ENCODE measurements at regions not wholly inside any gene's neighbourhood (a gene's known extent, or its start where the extent isn't known, plus 50 kb on each side); places are given as distances from the start of the nearest gene placed in this dataset.

DNA sequence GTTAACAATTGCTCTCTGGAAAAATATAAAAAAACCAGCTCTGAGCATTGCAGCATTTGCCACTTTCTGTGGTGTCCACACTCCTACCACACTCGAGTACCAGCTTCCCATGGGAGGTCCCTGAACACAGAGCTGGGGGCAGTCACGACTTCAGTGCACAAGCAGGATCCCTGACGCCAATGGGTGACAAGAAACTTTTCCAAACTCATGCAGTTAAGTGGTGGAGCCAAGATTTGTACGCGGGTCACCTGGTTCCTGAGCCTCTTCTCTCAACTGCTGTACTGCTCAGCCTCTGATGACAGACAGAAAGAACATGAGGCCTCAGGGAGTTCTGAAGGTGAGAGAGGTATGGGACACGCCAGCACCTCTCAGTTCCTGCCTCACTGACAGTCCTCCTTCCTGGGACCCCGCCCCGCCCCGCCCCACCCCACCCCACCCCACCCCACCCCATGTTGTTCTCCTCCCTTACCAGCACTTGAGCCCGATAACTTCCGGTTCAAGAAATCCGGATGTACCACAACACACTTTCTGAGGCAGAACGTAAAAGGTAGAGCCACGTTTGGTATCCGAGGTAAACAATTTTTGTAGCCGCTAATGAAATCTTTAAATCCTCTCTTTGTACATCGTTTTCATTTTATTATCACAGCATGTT lies 287.6 kb downstream of the MYCN start:
- TF ChIP-seq CTCF (IDR thresholded peaks at IDR 0.05) (no peak), POLR2A (IDR thresholded peaks at IDR 0.05) (no peak)

Data from thyroid gland (tissue), 4 donors.